ENCODE measurements at regions not wholly inside any gene's neighbourhood (a gene's known extent, or its start where the extent isn't known, plus 50 kb on each side); places are given as distances from the start of the nearest gene placed in this dataset.
"Not testable (repeated sequence)": the region's sequence is repeated elsewhere in the genome, so short reads cannot be mapped to it uniquely, and the experiment has no call there.

DNA sequence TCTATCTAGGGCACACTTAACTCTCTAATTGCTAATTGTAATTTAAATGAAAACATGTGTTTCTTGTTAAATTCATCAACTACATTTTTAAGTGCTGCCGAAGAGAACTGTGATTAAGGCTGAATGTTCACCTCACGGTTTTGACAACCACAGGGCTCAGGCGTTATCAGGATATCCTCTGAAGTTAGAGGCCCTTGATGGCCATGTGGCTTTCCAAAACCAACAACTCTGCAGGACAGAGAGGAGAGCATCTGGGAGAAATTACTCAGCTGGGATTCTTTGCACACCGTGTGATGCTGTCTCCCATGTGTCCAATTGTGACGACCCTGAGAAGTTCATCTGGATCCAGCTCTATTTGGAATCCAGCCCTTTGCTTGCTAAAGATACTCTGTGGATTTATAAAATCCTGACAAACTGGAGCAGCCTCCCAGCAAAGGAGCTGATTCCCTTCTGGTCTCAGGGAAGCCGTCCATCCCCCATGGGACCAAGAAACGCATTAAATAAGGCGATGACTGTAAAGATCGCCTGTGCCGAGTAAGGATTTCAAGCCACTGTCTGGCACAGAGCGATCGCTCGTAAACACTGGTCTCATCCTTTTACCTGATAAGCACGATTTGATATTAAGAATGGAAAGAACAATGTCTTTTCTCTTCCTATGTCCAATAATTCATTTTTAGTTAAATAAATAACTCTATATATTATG is 401.1 kb downstream of the CD83 start:
- no peak for DNase-seq

- DNase-seq: no peak
These were observed 402.5 kb downstream of the CD83 start for GRCh38 chr6:14520029-14520428.

DNA sequence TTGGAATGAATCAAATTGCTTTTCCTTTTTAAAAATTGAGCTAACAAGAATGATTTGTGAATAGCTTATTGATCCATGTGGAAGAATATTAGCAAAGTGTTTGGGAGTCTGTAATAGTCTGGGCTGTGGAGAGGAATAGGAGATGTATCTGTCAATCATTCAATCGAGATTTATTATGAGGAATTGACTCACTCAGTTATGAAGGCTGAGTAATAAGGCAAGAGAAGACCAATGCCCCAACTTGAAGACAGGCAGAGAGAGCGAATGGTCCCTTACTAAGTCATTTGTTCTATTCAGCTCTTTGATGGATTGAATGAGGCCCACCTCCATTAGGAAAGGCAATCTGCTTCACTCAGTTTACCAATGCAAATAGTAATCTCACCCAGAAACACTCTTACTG is 403.0 kb downstream of the CD83 start:
- DNase-seq: no peak

DNA sequence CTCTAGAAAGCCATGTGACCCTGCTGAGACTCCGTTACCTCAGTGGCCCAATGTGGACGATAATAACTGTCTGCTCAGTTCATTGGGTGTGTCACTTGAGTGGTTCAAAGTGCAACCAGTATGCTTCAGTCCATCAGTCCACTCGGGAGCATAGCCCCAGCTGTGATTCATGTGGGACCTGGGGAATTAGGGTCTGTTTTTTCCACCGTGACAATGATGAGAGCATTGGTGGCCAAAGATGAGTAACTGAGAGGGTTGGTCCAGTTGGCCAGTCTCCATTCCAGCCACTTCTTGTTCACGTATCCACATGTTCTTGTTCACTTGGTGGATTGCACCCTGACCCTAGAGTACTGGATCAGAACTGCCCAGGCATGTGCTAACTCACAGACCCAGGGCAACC is 403.6 kb downstream of the CD83 start:
- no peak for DNase-seq

DNA sequence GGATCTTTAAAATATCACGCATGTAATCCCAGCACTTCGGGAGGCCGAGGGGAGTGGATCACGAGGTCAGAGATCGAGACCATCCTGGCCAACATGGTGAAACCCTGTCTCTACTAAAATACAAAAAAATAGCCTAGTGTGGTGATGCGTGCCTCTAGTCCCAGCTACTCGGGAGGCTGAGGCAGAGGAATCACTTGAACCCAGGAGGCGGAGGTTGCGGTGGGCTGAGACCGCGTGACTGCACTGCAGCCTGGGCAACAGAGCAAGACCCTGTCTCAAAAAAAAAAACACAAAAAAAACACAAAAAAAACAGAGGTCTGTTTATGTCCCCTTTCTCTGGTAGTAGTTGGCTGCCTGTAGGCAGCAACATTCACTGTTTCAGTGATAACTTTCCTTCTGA is 404.3 kb downstream of the CD83 start:
- DNase-seq: not testable (repeated sequence)

GRCh38 chr6:14524319-14524718 is 406.7 kb downstream of the CD83 start:
- peak in 1 of 2 donors; percentile 35 for DNase-seq

DNA sequence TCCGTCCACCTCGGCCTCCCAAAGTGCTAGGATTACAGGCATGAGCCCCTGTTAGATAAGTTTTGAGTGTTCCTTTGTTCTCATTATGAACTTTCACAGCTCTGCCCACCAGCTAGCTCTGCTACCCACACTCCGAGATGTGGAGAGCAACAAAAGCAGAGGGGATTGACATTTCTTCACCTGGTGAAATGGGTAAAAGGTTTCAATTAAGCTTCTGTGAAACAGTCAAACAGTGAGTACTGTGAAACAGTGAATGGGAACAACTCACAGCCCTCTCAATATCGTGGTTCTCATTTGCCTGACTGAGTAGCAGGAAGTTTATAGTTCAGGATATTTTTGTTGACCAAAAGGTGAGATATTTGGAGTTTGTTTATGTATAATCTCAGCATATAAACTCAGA is 412.8 kb downstream of the CD83 start:
- no peak for DNase-seq

DNA sequence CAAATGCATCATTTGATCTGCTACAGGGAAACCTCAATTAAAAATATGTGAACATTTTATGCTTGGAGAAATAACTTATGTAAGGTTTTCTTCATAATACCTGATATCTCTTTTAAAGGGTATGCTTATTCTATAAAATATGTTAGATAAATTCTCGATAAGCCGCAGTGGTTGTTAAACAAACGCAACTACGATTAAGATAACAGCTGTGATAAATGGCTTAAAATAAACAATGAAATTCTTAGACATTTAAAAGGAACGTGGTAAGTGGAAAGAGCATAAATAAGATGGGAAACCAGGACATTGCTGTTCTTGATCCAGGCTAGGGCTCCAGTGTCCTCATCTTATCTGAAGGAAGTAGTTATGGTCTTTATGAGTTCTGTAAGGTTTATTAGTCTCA is 415.9 kb downstream of the CD83 start:
- no peak for DNase-seq

DNA sequence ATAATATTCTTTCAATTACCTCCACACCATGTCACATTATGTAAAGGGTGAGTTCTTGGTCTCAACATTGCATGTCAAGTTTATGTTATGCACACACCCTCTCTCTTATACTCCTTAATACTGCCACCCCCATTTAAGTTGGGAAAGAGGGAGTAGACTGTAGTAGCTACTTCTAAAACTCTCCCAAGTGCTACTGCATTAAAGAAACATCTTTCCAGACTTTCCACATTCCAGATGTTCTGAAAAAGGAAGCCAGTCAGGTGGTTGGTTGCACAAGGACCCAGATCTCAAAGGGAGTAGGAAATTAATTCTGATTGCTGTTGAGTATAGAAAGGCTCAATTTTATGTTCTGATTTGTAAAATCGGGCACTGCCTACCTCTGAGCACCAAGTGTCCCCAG is 419.5 kb downstream of the CD83 start:
- DNase-seq: no peak

DNA sequence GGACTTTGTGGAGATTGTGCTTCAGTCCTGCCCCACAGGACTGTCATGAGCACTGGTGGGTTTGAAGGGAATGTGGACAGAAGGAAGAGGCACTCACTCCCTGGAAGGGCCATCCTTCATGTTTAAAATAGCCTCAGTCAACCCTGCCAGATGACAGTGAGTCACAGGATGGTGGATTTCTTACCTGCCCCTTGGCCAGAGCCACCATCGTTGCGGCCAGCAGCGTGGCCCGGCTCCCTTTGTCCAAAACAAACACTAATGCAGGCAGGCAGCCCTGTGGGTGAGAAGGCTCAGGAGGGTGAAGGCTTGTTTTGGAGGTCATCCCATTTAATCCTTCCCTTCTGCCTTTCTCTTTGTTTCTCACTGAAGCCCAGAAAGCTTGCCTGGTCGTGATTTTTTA is 422.7 kb downstream of the CD83 start:
- DNase-seq: no peak

GRCh38 chr6:14540810-14541540 is 423.4 kb downstream of the CD83 start:
- no peak for DNase-seq

DNA sequence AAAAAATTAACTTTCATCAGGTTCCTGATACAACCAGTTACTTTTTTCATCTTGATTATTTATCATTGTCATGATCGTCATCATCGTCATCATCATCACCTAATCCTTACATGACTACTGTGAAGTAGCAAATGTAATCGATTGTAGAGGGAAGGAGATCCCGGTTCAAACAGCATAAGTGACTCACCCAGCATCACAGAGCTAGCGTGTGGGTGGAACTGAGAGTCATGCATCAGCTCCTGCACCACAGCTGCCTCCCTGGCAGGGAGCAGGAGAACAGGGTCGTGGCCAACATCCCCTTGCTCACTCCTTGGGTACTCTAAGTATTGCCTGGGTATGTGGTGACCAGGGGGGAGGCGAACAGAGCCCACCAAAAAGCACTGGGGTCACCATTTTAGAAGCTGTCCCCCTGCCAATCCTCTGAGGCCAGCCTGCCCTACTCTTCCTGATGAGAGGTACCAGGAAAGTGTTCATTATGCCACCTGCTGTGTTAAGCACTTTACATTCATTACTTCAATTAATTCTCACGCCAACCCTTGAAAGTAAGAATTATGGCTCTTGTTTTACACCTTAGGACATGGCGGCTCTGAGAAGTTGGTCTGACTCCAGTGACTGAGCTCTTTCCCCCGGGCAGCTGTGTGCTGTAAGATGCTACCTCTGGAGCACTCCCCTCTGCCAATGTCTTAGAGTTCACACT is 425.2 kb downstream of the CD83 start:
- no peak for DNase-seq

GRCh38 chr6:14543971-14544585 is 426.5 kb downstream of the CD83 start:
- DNase-seq: no peak

- DNase-seq: no peak
These were observed 427.1 kb downstream of the CD83 start for GRCh38 chr6:14544666-14545065.

DNA sequence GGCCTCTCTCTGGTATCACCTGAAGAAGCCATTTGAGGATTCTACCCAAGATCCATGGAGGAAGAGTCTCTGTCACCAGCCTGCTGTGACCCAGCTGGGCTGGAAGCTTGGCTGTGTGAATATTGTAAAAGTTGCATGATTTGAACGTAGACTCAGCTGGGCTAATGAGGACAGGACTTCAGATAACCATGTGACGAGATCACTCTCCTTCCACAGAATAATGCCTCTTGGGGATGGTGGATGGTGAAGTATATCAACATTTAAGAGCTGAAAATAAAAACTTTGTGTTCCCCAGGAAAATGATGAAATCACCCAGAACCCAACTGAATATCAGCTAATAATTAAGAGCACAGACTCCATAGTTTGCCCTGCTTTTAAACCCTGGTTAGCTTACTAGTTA is 427.9 kb downstream of the CD83 start:
- no peak for DNase-seq

DNA sequence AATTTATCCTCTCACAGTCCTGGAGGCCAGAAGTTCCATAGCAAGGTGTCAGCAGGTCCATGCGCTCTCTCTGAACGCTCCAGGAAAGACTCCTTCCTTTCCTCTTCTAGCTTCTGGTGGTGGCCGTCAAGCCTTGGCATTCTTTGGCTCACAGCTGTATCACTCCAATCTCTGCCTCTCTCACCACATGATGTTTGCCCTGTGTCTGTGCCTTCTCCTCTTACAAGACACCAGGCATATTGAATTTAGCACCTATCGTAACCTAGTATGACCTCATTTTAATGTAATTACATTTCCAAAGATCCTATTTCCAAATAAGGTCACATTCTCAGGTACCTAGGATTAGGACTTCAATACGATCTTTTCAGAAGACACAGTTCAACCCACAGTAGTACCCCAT is 428.5 kb downstream of the CD83 start:
- DNase-seq: no peak

DNA sequence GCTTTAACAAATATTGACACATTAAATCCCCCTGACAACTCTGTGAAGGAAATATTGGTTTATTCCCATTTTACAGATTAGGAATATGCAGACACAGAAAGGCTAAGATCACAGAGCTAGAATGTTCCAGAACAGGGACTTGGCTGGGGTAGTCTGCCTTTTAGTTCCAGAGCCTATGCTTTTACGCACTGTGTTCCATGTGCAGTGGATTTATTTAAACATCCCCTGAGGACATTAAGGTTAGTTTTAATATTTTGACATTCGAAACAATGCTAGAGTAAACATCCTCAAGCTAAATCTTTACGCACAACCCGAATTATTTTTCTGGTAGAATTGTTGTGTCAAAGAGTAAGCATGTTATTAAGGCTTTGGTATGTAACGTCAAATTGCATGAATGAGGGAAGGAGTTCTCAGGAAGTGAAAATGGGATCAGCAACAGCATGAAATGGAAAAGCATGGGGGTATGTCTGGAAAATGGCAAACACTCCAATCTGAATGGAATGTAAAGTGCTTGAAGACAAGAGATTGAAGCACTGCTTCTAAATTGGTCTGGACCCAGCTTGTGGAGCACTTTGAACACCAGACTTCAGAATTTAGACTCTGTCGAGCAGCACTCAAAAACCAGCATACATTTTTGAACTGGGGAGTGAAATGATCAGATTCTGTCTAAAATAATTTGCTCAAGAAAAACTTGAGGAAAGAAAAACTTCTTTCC is 429.9 kb downstream of the CD83 start:
- DNase-seq: no peak

DNA sequence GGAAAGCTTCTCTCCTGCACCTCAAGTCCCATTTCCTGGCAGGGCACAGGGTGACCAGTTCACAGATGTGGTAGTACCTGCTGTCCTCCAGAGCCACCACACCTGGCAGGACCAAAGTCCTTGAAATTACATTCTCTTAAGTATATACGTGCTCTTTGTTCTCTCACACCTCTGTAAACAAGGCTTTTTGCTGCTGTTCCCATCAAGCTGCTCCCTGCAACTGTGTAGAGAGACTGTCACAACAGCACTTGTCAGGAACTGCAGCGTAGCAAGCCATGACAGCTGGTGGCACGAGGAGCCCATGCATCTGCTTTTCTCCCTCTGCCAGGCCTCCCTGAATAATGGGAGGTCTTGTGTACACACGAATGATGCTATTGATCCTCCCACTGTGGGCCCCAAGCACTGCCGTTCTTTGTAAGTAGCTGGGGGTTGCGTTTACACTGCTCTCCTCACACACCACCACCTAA is 431.8 kb downstream of the CD83 start:
- no peak for DNase-seq

DNA sequence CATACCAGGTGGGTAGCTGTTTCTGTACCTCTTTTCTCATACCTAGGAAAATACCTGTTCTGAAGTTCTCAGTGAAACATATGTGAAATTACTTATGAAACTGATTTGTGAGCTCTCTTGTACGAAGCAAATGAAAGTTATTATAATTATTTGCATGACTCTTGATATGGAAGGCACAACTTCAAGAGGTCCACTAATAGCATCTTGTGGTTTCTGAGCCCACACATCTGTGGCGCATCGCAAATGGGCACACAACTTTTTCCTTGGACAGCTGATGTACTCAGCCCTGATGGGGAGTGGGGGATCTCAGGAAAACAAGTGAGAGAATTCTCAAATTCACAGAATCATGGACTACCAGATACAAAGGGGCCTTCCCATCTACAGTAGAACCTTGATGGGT is 432.3 kb downstream of the CD83 start:
- DNase-seq: no peak

DNA sequence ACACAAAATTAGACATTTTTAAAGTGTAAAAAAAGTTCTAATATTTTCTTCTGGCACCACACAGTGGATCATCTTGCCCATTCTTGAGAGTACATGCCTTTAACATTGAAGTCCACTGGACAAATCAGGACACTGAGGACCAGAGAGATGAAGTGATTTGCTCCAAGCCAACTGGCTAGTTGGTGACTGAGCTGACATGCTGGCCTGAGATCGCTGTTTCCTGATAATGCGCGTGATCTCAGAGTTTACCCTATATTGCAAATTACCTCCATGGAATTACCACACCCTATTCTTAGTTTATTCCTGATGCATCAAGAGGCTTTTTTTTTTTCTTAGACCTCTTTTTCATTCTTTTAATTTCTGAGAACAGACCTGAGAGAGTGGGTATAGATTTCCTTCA is 432.8 kb downstream of the CD83 start:
- DNase-seq: no peak

- no peak for DNase-seq
These were observed 433.2 kb downstream of the CD83 start for GRCh38 chr6:14550822-14551221.

DNA sequence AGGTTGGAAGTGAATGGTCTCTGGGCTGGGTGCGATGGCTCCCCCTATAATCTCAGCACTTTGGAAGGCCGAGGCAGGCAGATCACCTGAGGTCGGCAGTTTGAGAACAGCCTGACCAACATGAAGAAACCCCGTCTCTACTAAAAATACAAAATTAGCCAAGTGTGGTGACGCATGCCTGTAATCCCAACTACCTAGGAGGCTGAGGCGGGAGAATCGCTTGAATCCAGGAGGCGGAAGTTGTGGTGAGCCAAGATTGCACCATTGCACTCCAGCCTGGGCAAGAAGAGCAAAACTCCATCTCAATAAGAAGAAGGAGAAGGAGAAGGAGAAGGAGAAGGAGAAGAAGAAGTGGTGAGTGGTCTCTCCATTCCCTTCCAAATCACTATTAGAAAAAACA is 434.0 kb downstream of the CD83 start:
- DNase-seq: not testable (repeated sequence)

Data from right lung (tissue), 2 donors.